ENCODE measurements at regions not wholly inside any gene's neighbourhood (a gene's known extent, or its start where the extent isn't known, plus 50 kb on each side); places are given as distances from the start of the nearest gene placed in this dataset.
"Not testable (repeated sequence)": the region's sequence is repeated elsewhere in the genome, so short reads cannot be mapped to it uniquely, and the experiment has no call there.

GRCh38 chr10:107552963-107553362 is 388.5 kb upstream of the SORCS1 start:
- H3K4me1 Mint-ChIP-seq = no peaks in the 10 kb centered on the region
- ATAC-seq = no peak
- no peaks in the 10 kb centered on the region for H3K36me3 Mint-ChIP-seq (ENCODE audit: low read depth)
- no peaks in the 10 kb centered on the region for H3K27me3 Mint-ChIP-seq
- no peak for DNase-seq
- H3K4me3 Mint-ChIP-seq = no peak overlapping the region
- no peak overlapping the region for H3K27ac Mint-ChIP-seq
- peaks cover 23% of the 10 kb centered on the region for H3K9me3 Mint-ChIP-seq

DNA sequence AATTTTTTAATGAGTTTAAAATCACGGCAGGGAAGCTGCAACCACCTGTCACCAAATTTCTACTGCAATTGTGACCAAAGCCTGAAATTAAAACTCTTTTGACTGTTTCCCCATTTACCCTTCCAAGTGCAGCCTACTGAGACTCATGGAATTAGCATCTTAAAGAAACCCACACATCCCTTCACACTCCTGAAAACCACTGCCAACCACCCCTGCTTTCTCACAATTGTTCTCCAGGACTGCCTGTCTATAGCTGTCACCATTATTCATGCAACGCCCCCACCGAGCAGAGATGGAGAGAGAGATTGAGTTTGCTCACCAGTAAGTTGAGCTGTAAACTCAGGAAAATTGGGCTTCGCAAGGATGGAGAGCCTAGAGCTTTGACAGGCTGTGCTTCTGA is 383.8 kb upstream of the SORCS1 start:
- H3K4me1 Mint-ChIP-seq = no peaks in the 10 kb centered on the region
- no peak for DNase-seq

DNA sequence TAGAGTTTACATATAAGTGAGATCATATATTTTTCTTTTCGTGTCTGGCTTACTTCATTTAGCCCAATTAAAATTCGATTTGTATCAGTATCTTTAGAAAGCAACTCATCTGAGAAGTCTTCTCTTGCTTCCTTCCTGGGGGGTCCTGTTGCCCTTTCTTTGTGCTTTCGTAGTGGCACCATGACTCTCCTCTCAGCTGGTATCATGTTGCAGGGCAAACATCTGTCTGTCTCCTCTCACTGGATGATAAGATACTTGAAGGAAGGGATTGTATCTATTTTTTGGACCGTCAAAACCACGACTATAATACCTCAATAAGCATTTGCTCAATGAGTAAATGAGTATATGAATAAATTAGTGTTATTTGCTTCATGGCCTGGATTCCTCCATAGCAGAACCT is 382.5 kb upstream of the SORCS1 start:
- peaks cover 18% of the 10 kb centered on the region for H3K9me3 Mint-ChIP-seq
- no peak overlapping the region for H3K4me3 Mint-ChIP-seq
- no peaks in the 10 kb centered on the region for H3K36me3 Mint-ChIP-seq (ENCODE audit: low read depth)
- DNase-seq = no peak
- no peak for ATAC-seq
- H3K27me3 Mint-ChIP-seq = no peaks in the 10 kb centered on the region
- H3K27ac Mint-ChIP-seq = no peak overlapping the region
- no peaks in the 10 kb centered on the region for H3K4me1 Mint-ChIP-seq

More for the DNA sequence above, 383.8 kb upstream of the SORCS1 start:
- H3K27ac Mint-ChIP-seq = no peak overlapping the region
- no peak overlapping the region for H3K4me3 Mint-ChIP-seq
- H3K9me3 Mint-ChIP-seq = peaks cover 18% of the 10 kb centered on the region
- H3K27me3 Mint-ChIP-seq = no peaks in the 10 kb centered on the region
- H3K36me3 Mint-ChIP-seq (ENCODE audit: low read depth) = no peaks in the 10 kb centered on the region
- no peak for ATAC-seq

DNA sequence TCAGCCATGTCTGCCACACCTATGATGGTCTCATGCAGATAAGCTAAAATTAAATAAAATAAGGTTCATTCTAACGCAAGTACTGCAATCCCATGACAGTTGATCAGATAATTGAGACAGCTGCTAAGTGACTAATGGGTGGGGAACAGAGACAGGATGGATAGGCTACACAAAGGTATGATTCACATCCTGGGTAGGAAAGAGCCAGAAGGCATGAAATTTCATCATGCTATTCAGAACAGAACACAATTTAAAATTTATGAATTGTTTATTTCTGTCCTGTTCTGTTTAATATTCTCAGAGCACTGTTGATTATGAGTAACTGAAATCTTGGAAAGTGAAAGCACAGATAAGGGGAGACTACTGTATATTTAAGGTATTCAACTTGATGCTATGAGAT is 381.8 kb upstream of the SORCS1 start:
- H3K36me3 Mint-ChIP-seq (ENCODE audit: low read depth) = no peaks in the 10 kb centered on the region
- DNase-seq (no peak), ATAC-seq (no peak)
- no peaks in the 10 kb centered on the region for H3K27me3 Mint-ChIP-seq
- H3K9me3 Mint-ChIP-seq = peaks cover 18% of the 10 kb centered on the region
- H3K27ac Mint-ChIP-seq = no peak overlapping the region
- no peak overlapping the region for H3K4me3 Mint-ChIP-seq
- no peaks in the 10 kb centered on the region for H3K4me1 Mint-ChIP-seq

DNA sequence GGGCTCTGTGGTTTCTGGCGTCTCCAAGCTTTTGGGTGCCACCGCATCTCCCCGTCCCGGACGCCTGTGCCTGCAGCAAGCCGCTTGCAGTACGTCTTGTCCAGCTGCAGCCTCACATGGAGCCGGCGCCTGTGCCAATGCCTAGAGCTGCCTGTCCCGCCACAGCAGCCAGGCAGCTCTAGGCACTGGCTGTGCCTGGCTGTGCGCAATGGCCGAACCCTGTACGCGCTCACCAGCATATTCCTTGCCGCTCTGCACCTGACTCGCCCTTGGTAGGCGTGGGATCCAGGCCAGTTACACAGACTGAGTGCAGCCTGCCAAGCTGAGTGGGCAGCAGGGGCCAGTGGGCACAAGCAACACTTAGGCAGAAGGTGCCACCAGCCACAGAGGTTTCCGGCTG is 381.2 kb upstream of the SORCS1 start:
- H3K27me3 Mint-ChIP-seq = no peaks in the 10 kb centered on the region
- no peak overlapping the region for H3K27ac Mint-ChIP-seq
- ATAC-seq = no peak
- no peak for DNase-seq
- H3K4me3 Mint-ChIP-seq = no peak overlapping the region
- no peaks in the 10 kb centered on the region for H3K36me3 Mint-ChIP-seq (ENCODE audit: low read depth)
- H3K9me3 Mint-ChIP-seq = peaks cover 18% of the 10 kb centered on the region
- H3K4me1 Mint-ChIP-seq = no peaks in the 10 kb centered on the region

GRCh38 chr10:107544706-107545520 is 380.4 kb upstream of the SORCS1 start:
- ATAC-seq (no peak), DNase-seq (no peak)
- Mint-ChIP-seq H3K4me3 (no peak overlapping the region), H3K9me3 (peaks cover 10% of the 10 kb centered on the region), H3K4me1 (no peaks in the 10 kb centered on the region), H3K36me3 (ENCODE audit: low read depth) (no peaks in the 10 kb centered on the region), H3K27me3 (no peaks in the 10 kb centered on the region), H3K27ac (no peak overlapping the region)

DNA sequence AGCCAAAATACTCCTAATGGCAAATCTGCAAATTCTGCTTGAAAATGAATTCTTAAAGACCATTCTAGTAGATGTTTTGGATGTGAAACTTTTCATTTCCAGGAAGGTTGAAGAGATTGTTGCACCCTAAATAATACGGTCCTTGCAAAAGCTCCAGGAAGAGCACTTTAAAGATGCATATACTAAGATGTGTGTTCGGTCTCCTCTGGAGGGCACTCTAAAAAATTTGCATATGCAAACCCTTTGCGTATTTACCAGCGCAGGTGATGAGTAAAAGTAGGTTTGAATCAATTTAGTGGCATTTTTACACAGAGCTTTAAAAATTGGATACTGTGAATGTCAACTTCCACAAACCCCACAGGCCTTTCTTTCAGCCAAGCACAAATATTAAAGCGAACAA is 378.1 kb upstream of the SORCS1 start:
- no peak overlapping the region for H3K27ac Mint-ChIP-seq
- peaks cover 9% of the 10 kb centered on the region for H3K9me3 Mint-ChIP-seq
- H3K27me3 Mint-ChIP-seq = no peaks in the 10 kb centered on the region
- H3K36me3 Mint-ChIP-seq (ENCODE audit: low read depth) = no peaks in the 10 kb centered on the region
- DNase-seq (no peak), ATAC-seq (no peak)
- no peaks in the 10 kb centered on the region for H3K4me1 Mint-ChIP-seq
- no peak overlapping the region for H3K4me3 Mint-ChIP-seq

GRCh38 chr10:107542016-107542415 is 377.5 kb upstream of the SORCS1 start:
- H3K4me1 Mint-ChIP-seq = no peaks in the 10 kb centered on the region
- no peak overlapping the region for H3K4me3 Mint-ChIP-seq
- DNase-seq (no peak), ATAC-seq (no peak)
- no peaks in the 10 kb centered on the region for H3K36me3 Mint-ChIP-seq (ENCODE audit: low read depth)
- H3K27ac Mint-ChIP-seq = no peak overlapping the region
- H3K9me3 Mint-ChIP-seq = peaks cover 7% of the 10 kb centered on the region
- no peaks in the 10 kb centered on the region for H3K27me3 Mint-ChIP-seq

DNA sequence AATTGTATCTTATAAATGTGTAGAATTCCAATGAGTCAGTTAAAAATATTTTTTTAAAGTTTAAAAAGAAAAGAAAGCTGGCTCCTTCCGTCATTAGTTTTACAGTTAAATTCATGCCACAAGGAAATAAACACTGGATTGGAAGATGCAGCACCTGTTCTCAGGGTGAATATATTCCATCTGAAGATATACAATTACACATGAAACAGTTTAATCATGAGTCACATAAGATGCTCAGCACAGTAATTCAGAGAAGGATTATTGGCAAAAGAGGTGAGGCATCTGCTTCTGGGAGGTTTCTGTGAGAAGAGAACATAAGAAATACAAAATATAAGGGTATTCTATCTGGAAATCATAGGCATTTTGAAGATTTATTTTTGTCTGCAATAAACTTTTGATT is 376.5 kb upstream of the SORCS1 start:
- H3K27me3 Mint-ChIP-seq = no peaks in the 10 kb centered on the region
- H3K36me3 Mint-ChIP-seq (ENCODE audit: low read depth) = no peaks in the 10 kb centered on the region
- no peaks in the 10 kb centered on the region for H3K4me1 Mint-ChIP-seq
- DNase-seq = no peak
- no peak for ATAC-seq
- no peak overlapping the region for H3K27ac Mint-ChIP-seq
- peaks cover 6% of the 10 kb centered on the region for H3K9me3 Mint-ChIP-seq
- H3K4me3 Mint-ChIP-seq = no peak overlapping the region

DNA sequence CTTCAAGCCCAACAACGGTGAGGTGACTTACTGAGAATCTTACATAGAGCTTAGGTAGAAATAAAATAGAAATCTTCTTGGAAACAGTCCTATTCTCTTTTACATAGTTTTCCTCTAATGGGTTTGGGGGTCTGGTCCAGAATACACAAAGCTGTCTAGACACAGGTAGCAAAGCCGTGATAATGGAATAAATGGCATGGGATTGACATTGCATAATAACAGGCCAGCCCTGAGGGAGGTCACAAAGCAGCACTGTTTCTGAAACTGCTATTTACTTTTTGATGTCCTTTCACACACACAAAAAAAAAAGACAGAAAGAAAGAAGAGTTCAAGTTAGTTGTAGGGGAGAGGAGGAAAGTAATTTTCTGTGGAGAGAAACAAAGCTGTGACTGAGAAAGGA is 364.8 kb upstream of the SORCS1 start:
- no peaks in the 10 kb centered on the region for H3K27me3 Mint-ChIP-seq
- peaks cover 4% of the 10 kb centered on the region for H3K9me3 Mint-ChIP-seq

GRCh38 chr10:107520348-107520747 is 355.8 kb upstream of the SORCS1 start:
- Mint-ChIP-seq H3K4me3 (no peak overlapping the region), H3K36me3 (ENCODE audit: low read depth) (no peaks in the 10 kb centered on the region), H3K4me1 (no peaks in the 10 kb centered on the region), H3K27ac (no peak overlapping the region), H3K9me3 (peaks cover 3% of the 10 kb centered on the region), H3K27me3 (no peaks in the 10 kb centered on the region)
- no peak for ATAC-seq
- DNase-seq = no peak

More for the DNA sequence above, 364.8 kb upstream of the SORCS1 start:
- no peaks in the 10 kb centered on the region for H3K36me3 Mint-ChIP-seq (ENCODE audit: low read depth)
- H3K27ac Mint-ChIP-seq = no peak overlapping the region
- ATAC-seq (no peak), DNase-seq (no peak)
- no peak overlapping the region for H3K4me3 Mint-ChIP-seq
- H3K4me1 Mint-ChIP-seq = no peaks in the 10 kb centered on the region

- H3K27me3 Mint-ChIP-seq = no peaks in the 10 kb centered on the region
- ATAC-seq = no peak
- no peaks in the 10 kb centered on the region for H3K36me3 Mint-ChIP-seq (ENCODE audit: low read depth)
- no peak overlapping the region for H3K27ac Mint-ChIP-seq
- no peak for DNase-seq
- no peaks in the 10 kb centered on the region for H3K4me1 Mint-ChIP-seq
- no peak overlapping the region for H3K4me3 Mint-ChIP-seq
- H3K9me3 Mint-ChIP-seq = peaks cover 3% of the 10 kb centered on the region
These were observed 353.3 kb upstream of the SORCS1 start for GRCh38 chr10:107517811-107518210.

DNA sequence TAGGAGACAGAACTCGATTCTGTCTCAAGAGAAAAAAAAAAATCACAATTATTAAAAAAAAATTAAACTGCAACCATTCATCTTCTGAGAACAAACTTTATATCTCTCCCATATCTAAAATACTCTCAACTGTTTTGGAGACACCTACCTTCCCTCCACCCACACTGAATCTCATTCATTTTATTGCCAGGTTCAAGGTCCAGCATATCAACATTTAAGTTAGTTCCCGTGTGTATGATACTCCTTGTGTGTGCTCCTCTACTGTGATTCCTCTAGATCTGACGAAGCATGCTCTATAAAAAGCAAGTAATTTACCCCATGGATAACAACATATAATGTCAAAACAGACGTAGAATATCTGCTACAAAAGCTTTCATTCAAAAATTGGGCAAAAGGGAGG is 351.8 kb upstream of the SORCS1 start:
- ATAC-seq (no peak), DNase-seq (no peak)
- peaks cover 3% of the 10 kb centered on the region for H3K9me3 Mint-ChIP-seq

DNA sequence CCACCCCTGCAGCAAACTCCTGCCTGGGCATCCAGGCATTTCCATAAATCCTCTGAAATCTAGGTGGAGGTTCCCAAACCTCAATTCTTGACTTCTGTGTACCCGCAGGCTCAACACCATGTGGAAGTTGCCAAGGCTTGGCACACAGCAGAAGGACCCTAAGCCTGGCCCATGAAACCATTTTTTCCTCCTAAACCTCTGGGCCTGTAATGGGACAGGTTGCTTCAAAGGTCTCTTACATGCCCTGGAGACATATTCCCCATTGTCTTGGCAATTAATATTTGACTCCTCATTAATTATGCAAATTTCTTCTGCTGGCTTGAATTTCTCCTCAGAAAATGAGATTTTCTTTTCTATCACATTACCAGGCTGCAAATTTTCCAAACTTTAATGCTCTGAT is 339.5 kb upstream of the SORCS1 start:
- not testable (repeated sequence) for H3K27ac Mint-ChIP-seq; DNase-seq; H3K27me3 Mint-ChIP-seq; H3K4me3 Mint-ChIP-seq; H3K4me1 Mint-ChIP-seq; ATAC-seq; H3K36me3 Mint-ChIP-seq (ENCODE audit: low read depth)
- peaks cover 23% of the 10 kb centered on the region for H3K9me3 Mint-ChIP-seq

More for the DNA sequence above, 351.8 kb upstream of the SORCS1 start:
- Mint-ChIP-seq H3K36me3 (ENCODE audit: low read depth) (no peaks in the 10 kb centered on the region), H3K4me1 (no peaks in the 10 kb centered on the region), H3K4me3 (no peak overlapping the region), H3K27ac (no peak overlapping the region), H3K27me3 (no peaks in the 10 kb centered on the region)

- Mint-ChIP-seq H3K4me3 (no peak overlapping the region), H3K27ac (no peak overlapping the region), H3K4me1 (no peaks in the 10 kb centered on the region), H3K36me3 (ENCODE audit: low read depth) (peaks cover 2% of the 10 kb centered on the region), H3K27me3 (no peaks in the 10 kb centered on the region), H3K9me3 (peaks cover 23% of the 10 kb centered on the region)
- DNase-seq (no peak), ATAC-seq (no peak)
These were observed 337.9 kb upstream of the SORCS1 start for GRCh38 chr10:107502229-107502985.

Measured in activated naive CD8-positive, alpha-beta T cell treated with anti-CD3 and anti-CD28 coated beads, Interleukin-2, amount 50 U/mL, for 24 hours (primary cell).